ENCODE measurements at regions not wholly inside any gene's neighbourhood (a gene's known extent, or its start where the extent isn't known, plus 50 kb on each side); places are given as distances from the start of the nearest gene placed in this dataset.

- TF ChIP-seq CTCF (IDR thresholded peaks at IDR 0.05 in 2 of 3, conservative IDR thresholded peaks at IDR 0.05 in 1 of 3; ENCODE audit: borderline replicate concordance in 1 of 3, insufficient read depth in 1 of 3, low read depth in 2 of 3, low read length in 2 of 3) (no peak), SP1 (IDR thresholded peaks at IDR 0.05; ENCODE audit: low read depth) (0 out of 2 replicates have a peak, but pooled peaks have one; percentile 18), EZH2 (IDR thresholded peaks at IDR 0.05) (no peak)
Observed at GRCh38 chr14:100645982-100646314, 58.7 kb upstream of the BEGAIN start.

All from HCT116 (cell line).